Progenitor cell of endocrine pancreas (in vitro differentiated cells): ENCODE measurements at regions not wholly inside any gene's neighbourhood (a gene's known extent, or its start where the extent isn't known, plus 50 kb on each side); places are given as distances from the start of the nearest gene placed in this dataset.

Experiments used
- DNase-seq: peaks from one replicate; pipeline ENCODE4 v3.0.0; 2021; ENCODE audit warnings: low spot score; ENCODE audit not compliant: unreplicated experiment
- H3K27ac Mint-ChIP-seq: 2 replicates; pipeline ENCODE4 v1.8.0; 2021; ENCODE audit warnings: mild to moderate bottlenecking, moderate library complexity, mixed read lengths
- H3K27me3 Mint-ChIP-seq: 2 replicates; pipeline ENCODE4 v1.8.0; 2021; ENCODE audit warnings: mixed read lengths
- H3K36me3 Mint-ChIP-seq: 2 replicates; pipeline ENCODE4 v1.8.0; 2022; ENCODE audit warnings: mixed read lengths; ENCODE audit not compliant: insufficient read depth
- H3K4me1 Mint-ChIP-seq: 2 replicates; pipeline ENCODE4 v1.8.0; 2021; ENCODE audit warnings: low read depth, mixed read lengths
- H3K4me3 Mint-ChIP-seq: 2 replicates; pipeline ENCODE4 v1.8.0; 2021; ENCODE audit warnings: low read depth, mild to moderate bottlenecking, moderate library complexity, mixed read lengths
- H3K9me3 Mint-ChIP-seq: 2 replicates; pipeline ENCODE4 v1.8.0; 2021; ENCODE audit warnings: low read depth, mixed read lengths
- TF ChIP-seq, protein P1 (sequence below): fragments of 200-600 bp; sonication (generic); IDR thresholded peaks from one replicate; pipeline ENCODE4 v1.5.0; 2021; ENCODE audit warnings: antibody characterized with exemption, mild to moderate bottlenecking; ENCODE audit not compliant: unreplicated experiment

DNA sequence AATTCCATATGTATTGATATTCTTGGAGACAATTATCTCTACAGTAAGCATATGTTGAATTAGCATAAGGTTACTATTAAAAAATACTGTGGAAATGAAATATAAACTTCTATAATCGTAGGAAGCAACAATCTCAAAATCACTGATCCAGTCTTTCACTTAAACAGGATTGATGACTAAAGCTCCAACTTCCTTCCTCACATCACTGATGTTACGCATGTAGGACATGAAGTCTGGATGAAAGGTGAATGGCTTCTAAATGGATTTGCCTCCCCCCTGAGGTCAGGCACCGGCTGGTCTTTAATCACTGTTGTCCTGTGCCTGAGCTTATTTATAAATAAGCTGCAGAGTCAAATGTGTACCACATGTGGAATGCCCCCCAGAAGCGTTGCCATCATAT is 157.1 kb upstream of the NFIB start:
- no peaks in the 10 kb centered on the region for H3K4me1 Mint-ChIP-seq
- no peak for DNase-seq
- H3K27ac Mint-ChIP-seq = no peak overlapping the region
- peaks cover 4% of the 10 kb centered on the region for H3K27me3 Mint-ChIP-seq
- H3K36me3 Mint-ChIP-seq = no peaks in the 10 kb centered on the region
- no peak overlapping the region for H3K4me3 Mint-ChIP-seq
- no peaks in the 10 kb centered on the region for H3K9me3 Mint-ChIP-seq
- TF ChIP-seq, protein P1, sequence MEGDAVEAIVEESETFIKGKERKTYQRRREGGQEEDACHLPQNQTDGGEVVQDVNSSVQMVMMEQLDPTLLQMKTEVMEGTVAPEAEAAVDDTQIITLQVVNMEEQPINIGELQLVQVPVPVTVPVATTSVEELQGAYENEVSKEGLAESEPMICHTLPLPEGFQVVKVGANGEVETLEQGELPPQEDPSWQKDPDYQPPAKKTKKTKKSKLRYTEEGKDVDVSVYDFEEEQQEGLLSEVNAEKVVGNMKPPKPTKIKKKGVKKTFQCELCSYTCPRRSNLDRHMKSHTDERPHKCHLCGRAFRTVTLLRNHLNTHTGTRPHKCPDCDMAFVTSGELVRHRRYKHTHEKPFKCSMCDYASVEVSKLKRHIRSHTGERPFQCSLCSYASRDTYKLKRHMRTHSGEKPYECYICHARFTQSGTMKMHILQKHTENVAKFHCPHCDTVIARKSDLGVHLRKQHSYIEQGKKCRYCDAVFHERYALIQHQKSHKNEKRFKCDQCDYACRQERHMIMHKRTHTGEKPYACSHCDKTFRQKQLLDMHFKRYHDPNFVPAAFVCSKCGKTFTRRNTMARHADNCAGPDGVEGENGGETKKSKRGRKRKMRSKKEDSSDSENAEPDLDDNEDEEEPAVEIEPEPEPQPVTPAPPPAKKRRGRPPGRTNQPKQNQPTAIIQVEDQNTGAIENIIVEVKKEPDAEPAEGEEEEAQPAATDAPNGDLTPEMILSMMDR = no peak

DNA sequence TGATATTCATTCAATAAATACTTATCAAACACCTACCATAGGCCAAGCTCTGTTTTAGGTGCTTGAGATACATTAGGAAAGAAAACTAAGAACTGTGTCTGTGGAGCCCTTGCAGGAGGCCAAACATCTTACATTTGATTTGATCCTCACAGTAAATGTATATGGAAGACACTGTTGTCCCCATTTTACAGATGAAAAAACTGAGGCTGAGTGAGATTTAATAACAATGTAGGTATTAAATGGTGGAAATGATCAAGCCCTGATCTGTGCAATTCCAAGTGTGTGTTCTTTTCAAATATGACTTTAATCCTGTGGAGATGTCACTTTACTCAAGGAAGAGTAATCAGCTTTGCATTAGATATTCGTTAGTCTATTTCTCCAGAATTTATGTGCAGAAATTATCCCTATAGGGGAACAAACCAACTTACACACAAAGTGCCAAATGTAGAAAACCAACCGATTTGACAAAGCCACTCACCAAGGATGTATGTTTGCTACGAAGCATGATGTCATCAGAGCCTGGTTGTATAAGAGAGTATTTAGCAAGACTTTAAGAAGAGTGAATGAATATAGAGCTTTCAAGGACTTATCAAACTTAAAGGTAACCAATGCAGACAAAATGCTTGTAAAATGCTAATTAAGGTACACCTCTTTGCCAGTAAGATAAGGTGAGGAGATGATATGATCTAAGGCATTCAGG is 153.9 kb upstream of the NFIB start:
- DNase-seq = no peak
- TF ChIP-seq, protein P1 = no peak
- Mint-ChIP-seq H3K27ac (no peak overlapping the region), H3K9me3 (no peaks in the 10 kb centered on the region), H3K36me3 (no peaks in the 10 kb centered on the region), H3K4me3 (no peak overlapping the region), H3K27me3 (peaks cover 4% of the 10 kb centered on the region), H3K4me1 (no peaks in the 10 kb centered on the region)

DNA sequence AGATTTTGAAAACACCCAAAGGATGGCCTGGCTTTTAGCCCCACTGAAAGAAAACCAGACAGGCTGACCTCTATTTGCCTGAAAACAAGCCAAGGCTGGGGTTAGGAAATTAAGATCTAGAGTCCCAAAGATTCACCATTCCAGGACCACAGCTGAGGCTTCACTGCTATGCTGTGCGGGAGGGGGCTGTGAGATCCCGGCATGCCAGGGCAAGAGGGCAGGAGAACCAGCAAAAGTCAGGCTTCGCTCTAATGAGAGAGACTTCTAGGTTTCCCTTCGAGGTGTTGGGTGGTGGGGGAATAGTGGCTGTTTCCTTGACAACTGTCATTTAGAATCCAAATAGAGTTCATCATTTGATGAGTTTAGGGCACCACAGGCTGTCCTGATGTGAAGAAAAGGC is 152.9 kb upstream of the NFIB start:
- DNase-seq = no peak
- H3K9me3 Mint-ChIP-seq = no peaks in the 10 kb centered on the region
- TF ChIP-seq, protein P1 = no peak
- no peaks in the 10 kb centered on the region for H3K36me3 Mint-ChIP-seq
- H3K27ac Mint-ChIP-seq = no peak overlapping the region
- no peak overlapping the region for H3K4me3 Mint-ChIP-seq
- H3K27me3 Mint-ChIP-seq = peaks cover 4% of the 10 kb centered on the region
- no peaks in the 10 kb centered on the region for H3K4me1 Mint-ChIP-seq

DNA sequence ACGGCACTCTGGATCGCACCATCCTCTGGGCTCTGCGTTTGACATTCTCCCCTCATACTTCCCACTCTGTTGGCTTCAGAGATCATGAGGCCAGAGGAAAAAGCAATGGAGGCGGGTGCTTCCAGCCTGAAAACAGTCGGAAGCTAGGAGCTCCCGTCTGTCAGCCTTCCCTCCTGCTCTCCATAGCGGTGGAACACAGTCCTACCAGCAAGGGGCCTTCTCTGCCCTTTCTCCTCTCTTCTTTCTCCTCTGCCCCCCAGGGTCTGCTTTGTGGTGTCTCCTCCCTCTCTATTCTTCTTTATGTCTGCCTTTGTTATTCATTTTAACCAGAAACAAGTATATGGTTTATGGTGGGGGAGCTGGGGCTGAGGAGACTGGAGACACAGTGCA is 152.5 kb upstream of the NFIB start:
- Mint-ChIP-seq H3K4me1 (no peaks in the 10 kb centered on the region), H3K9me3 (no peaks in the 10 kb centered on the region), H3K36me3 (no peaks in the 10 kb centered on the region), H3K4me3 (no peak overlapping the region), H3K27me3 (peaks cover 4% of the 10 kb centered on the region), H3K27ac (no peak overlapping the region)
- no peak for DNase-seq
- TF ChIP-seq, protein P1 = no peak

DNA sequence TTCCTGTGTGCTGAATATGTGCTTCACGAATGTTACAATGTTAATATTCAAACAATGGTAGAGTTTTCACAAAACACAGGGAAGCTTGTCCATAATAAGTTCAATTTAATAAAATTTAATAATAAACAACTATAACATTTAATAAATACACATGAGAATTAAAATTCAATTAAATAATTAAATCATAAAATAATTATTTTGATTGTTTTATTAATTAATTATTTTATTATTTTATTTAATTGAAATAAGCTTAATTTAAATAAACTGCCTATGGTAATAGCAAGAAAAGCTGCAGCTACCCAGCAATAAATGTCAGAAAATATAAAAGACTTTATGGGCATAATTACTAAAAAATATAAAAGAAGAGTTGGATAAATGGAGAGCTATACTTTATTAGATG is 149.0 kb upstream of the NFIB start:
- H3K9me3 Mint-ChIP-seq = no peaks in the 10 kb centered on the region
- DNase-seq = no peak
- no peaks in the 10 kb centered on the region for H3K27me3 Mint-ChIP-seq
- H3K4me1 Mint-ChIP-seq = no peaks in the 10 kb centered on the region
- H3K4me3 Mint-ChIP-seq = no peak overlapping the region
- no peak overlapping the region for H3K27ac Mint-ChIP-seq
- TF ChIP-seq, protein P1 = no peak
- H3K36me3 Mint-ChIP-seq = no peaks in the 10 kb centered on the region
